Neural cell (in vitro differentiated cells): ENCODE measurements at regions not wholly inside any gene's neighbourhood (a gene's known extent, or its start where the extent isn't known, plus 50 kb on each side); places are given as distances from the start of the nearest gene placed in this dataset.

ENCODE experiments used
- H2AFZ ChIP-seq: fragments of 200-600, 300-800 bp; sonication (generic), shearing (Covaris generic); 2 replicates; pipeline ENCODE4 v1.6.0; 2014; ENCODE audit warnings: low read depth, mild to moderate bottlenecking, antibody characterized with exemption, low read length, moderate library complexity
- H3F3A ChIP-seq: fragments of 200-600 bp; shearing (Covaris generic); 2 replicates; pipeline ENCODE4 v1.6.1; 2016; ENCODE audit warnings: mild to moderate bottlenecking, moderate library complexity, mixed read lengths, antibody characterized with exemption, low read length; ENCODE audit not compliant: insufficient read depth, poor library complexity, severe bottlenecking
- H3K27ac ChIP-seq: fragments of 200-600, 300-800 bp; sonication (generic), shearing (Covaris generic); 2 replicates; pipeline ENCODE4 v1.5.1; 2014; ENCODE audit warnings: mild to moderate bottlenecking, low read length, moderate library complexity
- H3K27me3 ChIP-seq: fragments of 300-800, 200-600 bp; sonication (generic), shearing (Covaris generic); 2 replicates; pipeline ENCODE4 v1.6.0; 2014; ENCODE audit warnings: mild to moderate bottlenecking, low read depth, low read length, moderate library complexity; ENCODE audit not compliant: insufficient read depth
- H3K36me3 ChIP-seq: fragments of 300-800, 200-600 bp; sonication (generic), shearing (Covaris generic); 2 replicates; pipeline ENCODE4 v1.5.1; 2014; ENCODE audit warnings: mild to moderate bottlenecking, antibody characterized with exemption, low read length, moderate library complexity; ENCODE audit not compliant: insufficient read depth
- H3K4me2 ChIP-seq: fragments of 300-800, 200-600 bp; sonication (generic), shearing (Covaris generic); 2 replicates; pipeline ENCODE4 v1.6.0; 2014; ENCODE audit warnings: mild to moderate bottlenecking, low read length
- H3K4me3 ChIP-seq: fragments of 300-800, 200-600 bp; sonication (generic), shearing (Covaris generic); 2 replicates; pipeline ENCODE4 v1.5.1; 2014; ENCODE audit warnings: mild to moderate bottlenecking, low read length, moderate library complexity
- H3K79me2 ChIP-seq: fragments of 200-600 bp; shearing (Covaris generic); replicated peaks from 2 replicates; pipeline ENCODE4 v1.6.0; 2014; ENCODE audit warnings: mild to moderate bottlenecking, low read length, moderate library complexity; ENCODE audit not compliant: insufficient read depth
- H3K9ac ChIP-seq: fragments of 300-800, 200-600 bp; sonication (generic), shearing (Covaris generic); 2 replicates; pipeline ENCODE4 v1.6.1; 2016; ENCODE audit warnings: mild to moderate bottlenecking, low read length, mixed read lengths
- H3K9me2 ChIP-seq: fragments of 200-600 bp; shearing (Covaris generic); 2 replicates; pipeline ENCODE4 v1.6.1; 2016; ENCODE audit warnings: mild to moderate bottlenecking, low read length, mixed read lengths; ENCODE audit not compliant: insufficient read depth
- H3K9me3 ChIP-seq: fragments of 200-600, 300-800 bp; sonication (generic), shearing (Covaris generic); 2 replicates; pipeline ENCODE4 v1.6.1; 2016; ENCODE audit warnings: mild to moderate bottlenecking, mixed run types, low read length, moderate library complexity, mixed read lengths
- H4K20me1 ChIP-seq: fragments of 200-600 bp; shearing (Covaris generic); 2 replicates; pipeline ENCODE4 v1.6.1; 2016; ENCODE audit warnings: mild to moderate bottlenecking, mixed run types; ENCODE audit not compliant: insufficient read depth
- CTCF ChIP-seq: fragments of 450-650 bp; IDR thresholded peaks from 2 replicates; pipeline ENCODE4 v1.5.1; 2014; ENCODE audit warnings: antibody characterized with exemption, mild to moderate bottlenecking, moderate library complexity; ENCODE audit not compliant: poor library complexity, severe bottlenecking
- EP300 ChIP-seq: fragments of 450-650 bp; conservative IDR thresholded peaks from 2 replicates; pipeline ENCODE4 v1.6.1; 2014; ENCODE audit warnings: antibody characterized with exemption, mild to moderate bottlenecking, moderate library complexity; ENCODE audit not compliant: poor library complexity, severe bottlenecking
- EZH2 ChIP-seq: fragments of 200-600, 300-800 bp; shearing (Covaris generic), sonication (generic); IDR thresholded peaks from 2 replicates; pipeline ENCODE4 v1.6.1; 2014; ENCODE audit warnings: antibody characterized with exemption, low read length, borderline replicate concordance, mild to moderate bottlenecking; ENCODE audit not compliant: insufficient read depth, poor library complexity, severe bottlenecking
- MXI1 ChIP-seq: fragments of 450-650 bp; conservative IDR thresholded peaks from 2 replicates; pipeline ENCODE4 v1.6.1; 2014; ENCODE audit warnings: antibody characterized with exemption, mild to moderate bottlenecking; ENCODE audit not compliant: poor library complexity, severe bottlenecking
- POLR2AphosphoS5 ChIP-seq: IDR thresholded peaks from 2 replicates; pipeline ENCODE4 v1.6.1; 2012
- RAD21 ChIP-seq: fragments of 450-650 bp; conservative IDR thresholded peaks from 2 replicates; pipeline ENCODE4 v1.6.1; 2014; ENCODE audit warnings: antibody characterized with exemption, mild to moderate bottlenecking, moderate library complexity
- REST ChIP-seq: IDR thresholded peaks from 2 replicates; pipeline ENCODE4 v1.6.1; 2012; ENCODE audit warnings: borderline replicate concordance
- SMC3 ChIP-seq: fragments of 450-650 bp; conservative IDR thresholded peaks from 2 replicates; pipeline ENCODE4 v1.6.1; 2014; ENCODE audit warnings: antibody characterized with exemption, mild to moderate bottlenecking, moderate library complexity; ENCODE audit not compliant: poor library complexity
- TAF1 ChIP-seq: IDR thresholded peaks from 2 replicates; pipeline ENCODE4 v1.6.1; 2012; ENCODE audit warnings: low read depth

- Histone ChIP-seq H3F3A (no peaks in the 10 kb centered on the region), H4K20me1 (no peaks in the 10 kb centered on the region), H3K9ac (no peak overlapping the region), H3K36me3 (no peaks in the 10 kb centered on the region), H2AFZ (no peak overlapping the region), H3K4me3 (no peak overlapping the region), H3K9me3 (no peaks in the 10 kb centered on the region), H3K9me2 (no peaks in the 10 kb centered on the region), H3K4me2 (no peak overlapping the region), H3K79me2 (no peaks in the 10 kb centered on the region), H3K27ac (no peak overlapping the region), H3K27me3 (no peaks in the 10 kb centered on the region)
- TF ChIP-seq EZH2 (no peak), REST (no peak), RAD21 (no peak), TAF1 (no peak), CTCF (no peak), POLR2AphosphoS5 (no peak)
Measured at GRCh38 chr3:117954131-117954530, 1080.5 kb downstream of the IGSF11 start.

GRCh38 chr3:117955196-117955595 is 1079.5 kb downstream of the IGSF11 start:
- no peaks in the 10 kb centered on the region for H3K27me3 ChIP-seq
- no peak overlapping the region for H3K4me2 ChIP-seq
- no peak overlapping the region for H3K4me3 ChIP-seq
- no peak overlapping the region for H2AFZ ChIP-seq
- H3K27ac ChIP-seq = no peak overlapping the region
- H3K9ac ChIP-seq = no peak overlapping the region
- H3K79me2 ChIP-seq = no peaks in the 10 kb centered on the region
- no peaks in the 10 kb centered on the region for H3K9me3 ChIP-seq
- no peaks in the 10 kb centered on the region for H3F3A ChIP-seq
- no peaks in the 10 kb centered on the region for H3K9me2 ChIP-seq
- no peaks in the 10 kb centered on the region for H4K20me1 ChIP-seq
- H3K36me3 ChIP-seq = no peaks in the 10 kb centered on the region
- TF ChIP-seq REST (no peak), MXI1 (no peak), CTCF (no peak), TAF1 (no peak), EZH2 (no peak), RAD21 (no peak), POLR2AphosphoS5 (no peak), EP300 (no peak), SMC3 (no peak)
